Astrocyte of the spinal cord (primary cell): ENCODE measurements at regions not wholly inside any gene's neighbourhood (a gene's known extent, or its start where the extent isn't known, plus 50 kb on each side); places are given as distances from the start of the nearest gene placed in this dataset.

Source experiments
- DNase-seq: peaks from one replicate; pipeline ENCODE4 v3.0.0; 2011; ENCODE audit warnings: low read depth, low spot score
- H3K4me3 ChIP-seq: 2 replicates; pipeline ENCODE4 v1.5.1; 2011; ENCODE audit warnings: low read depth, mild to moderate bottlenecking, low read length, moderate library complexity
- in situ Hi-C: cut with HindIII; loops from 2 replicates; pipeline ENCODE4 v1.10.0; 2017; ENCODE audit warnings: low sequenced_read_pairs
- TF ChIP-seq, protein P1 (sequence below): IDR thresholded peaks from 2 replicates; pipeline ENCODE4 v1.5.1; 2012; ENCODE audit warnings: low read depth, mild to moderate bottlenecking, low read length, inconsistent platforms

DNA sequence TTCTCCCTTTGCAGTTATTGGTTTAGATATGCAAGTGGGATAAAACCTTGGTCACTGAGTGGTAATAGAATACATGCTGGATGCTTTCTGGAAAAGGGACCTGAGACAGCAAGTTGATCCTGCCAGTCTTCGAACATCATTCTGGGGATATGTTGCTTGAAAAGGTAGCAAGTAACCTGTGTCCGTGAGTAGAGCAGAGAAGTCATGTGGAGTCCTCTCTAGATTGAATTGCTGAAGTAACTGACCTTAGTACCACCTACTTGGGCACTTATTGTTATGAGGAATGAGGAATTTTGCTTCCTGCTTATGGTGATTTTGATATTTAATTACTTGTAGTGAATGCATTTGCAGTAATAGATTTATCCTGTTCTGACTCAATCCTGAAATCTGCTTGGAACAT, 367.3 kb upstream of the IMPG1 start:
- no peak overlapping the region for H3K4me3 ChIP-seq
- TF ChIP-seq, protein P1, sequence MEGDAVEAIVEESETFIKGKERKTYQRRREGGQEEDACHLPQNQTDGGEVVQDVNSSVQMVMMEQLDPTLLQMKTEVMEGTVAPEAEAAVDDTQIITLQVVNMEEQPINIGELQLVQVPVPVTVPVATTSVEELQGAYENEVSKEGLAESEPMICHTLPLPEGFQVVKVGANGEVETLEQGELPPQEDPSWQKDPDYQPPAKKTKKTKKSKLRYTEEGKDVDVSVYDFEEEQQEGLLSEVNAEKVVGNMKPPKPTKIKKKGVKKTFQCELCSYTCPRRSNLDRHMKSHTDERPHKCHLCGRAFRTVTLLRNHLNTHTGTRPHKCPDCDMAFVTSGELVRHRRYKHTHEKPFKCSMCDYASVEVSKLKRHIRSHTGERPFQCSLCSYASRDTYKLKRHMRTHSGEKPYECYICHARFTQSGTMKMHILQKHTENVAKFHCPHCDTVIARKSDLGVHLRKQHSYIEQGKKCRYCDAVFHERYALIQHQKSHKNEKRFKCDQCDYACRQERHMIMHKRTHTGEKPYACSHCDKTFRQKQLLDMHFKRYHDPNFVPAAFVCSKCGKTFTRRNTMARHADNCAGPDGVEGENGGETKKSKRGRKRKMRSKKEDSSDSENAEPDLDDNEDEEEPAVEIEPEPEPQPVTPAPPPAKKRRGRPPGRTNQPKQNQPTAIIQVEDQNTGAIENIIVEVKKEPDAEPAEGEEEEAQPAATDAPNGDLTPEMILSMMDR: no peak
- no peak for DNase-seq
- in situ Hi-C loops: no loop called here

DNA sequence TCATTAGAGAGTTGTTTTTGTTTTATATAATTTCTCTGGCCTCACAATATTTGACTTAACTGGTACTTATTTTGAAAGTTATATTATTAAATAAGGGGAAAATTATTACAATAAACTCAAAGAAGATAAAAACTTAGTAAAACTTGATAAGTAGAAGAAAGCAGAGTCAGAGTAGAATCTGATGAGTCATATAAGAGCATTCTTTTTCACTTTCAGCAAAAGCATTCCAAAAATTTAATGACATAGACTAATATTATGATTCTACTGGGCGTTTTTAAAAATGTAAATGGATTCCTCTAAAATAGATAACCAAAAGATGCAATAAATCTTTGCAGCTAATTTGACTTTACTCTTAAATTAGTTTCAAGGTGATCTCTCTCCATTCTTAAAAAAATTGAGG, 366.3 kb upstream of the IMPG1 start:
- TF ChIP-seq, protein P1: no peak
- DNase-seq: no peak
- in situ Hi-C loops: no loop called here
- H3K4me3 ChIP-seq: no peak overlapping the region

DNA sequence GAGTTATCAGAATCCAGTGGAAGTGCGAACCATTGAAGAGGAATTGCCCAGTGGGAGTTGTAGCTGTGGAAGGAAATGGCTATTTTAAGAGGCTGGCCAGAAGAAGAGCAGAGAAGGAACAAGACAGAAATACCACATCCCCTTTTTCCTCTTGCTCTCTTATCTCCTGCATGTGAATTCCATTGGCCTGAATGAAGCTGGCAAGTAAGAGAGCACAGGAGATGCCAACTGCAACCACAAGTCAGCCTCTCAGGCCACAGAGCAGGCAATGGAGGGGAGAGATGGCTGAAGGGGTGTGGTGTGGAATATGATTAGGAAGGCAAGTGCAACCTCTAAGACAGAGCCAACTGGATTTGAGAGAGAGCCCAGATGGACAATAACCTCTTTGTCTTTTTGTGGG, 362.7 kb upstream of the IMPG1 start:
- TF ChIP-seq, protein P1: no peak
- in situ Hi-C loops: no loop called here
- no peak overlapping the region for H3K4me3 ChIP-seq
- DNase-seq: no peak

DNA sequence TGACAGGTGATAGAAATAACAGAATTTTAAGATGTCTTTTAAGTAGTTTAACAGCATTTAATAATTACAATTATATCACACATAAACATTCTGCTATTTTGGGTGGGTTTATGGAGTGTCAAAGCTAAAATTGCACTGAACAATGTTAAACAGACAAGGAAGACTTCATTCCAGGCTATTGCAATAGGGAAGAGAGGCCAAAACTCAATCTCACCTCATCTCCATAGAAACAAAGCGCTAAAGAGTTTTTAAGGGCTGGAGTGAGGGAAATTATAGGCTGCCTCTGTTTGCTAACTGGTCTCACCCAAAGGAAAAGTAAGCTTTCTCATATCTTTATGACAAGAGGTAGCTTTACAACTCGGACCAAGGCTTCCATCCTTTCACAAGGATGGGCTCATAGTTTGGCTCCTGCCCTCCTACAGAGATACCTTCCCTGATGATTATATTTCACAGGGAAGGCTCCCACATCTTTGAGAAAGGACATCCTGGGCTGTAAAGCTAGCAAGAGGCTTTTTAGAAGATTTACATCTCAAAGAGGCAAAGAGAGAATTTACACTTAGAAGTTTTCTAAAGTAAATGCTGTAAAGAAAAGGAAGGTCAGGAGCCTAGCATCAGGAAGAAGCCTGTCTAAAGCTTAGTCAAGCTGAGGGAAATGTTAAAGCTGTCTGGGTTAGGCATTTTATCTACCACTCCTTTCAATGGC, 350.2 kb upstream of the IMPG1 start:
- TF ChIP-seq, protein P1: no peak
- in situ Hi-C loops: no loop called here
- no peak for DNase-seq
- no peak overlapping the region for H3K4me3 ChIP-seq

DNA sequence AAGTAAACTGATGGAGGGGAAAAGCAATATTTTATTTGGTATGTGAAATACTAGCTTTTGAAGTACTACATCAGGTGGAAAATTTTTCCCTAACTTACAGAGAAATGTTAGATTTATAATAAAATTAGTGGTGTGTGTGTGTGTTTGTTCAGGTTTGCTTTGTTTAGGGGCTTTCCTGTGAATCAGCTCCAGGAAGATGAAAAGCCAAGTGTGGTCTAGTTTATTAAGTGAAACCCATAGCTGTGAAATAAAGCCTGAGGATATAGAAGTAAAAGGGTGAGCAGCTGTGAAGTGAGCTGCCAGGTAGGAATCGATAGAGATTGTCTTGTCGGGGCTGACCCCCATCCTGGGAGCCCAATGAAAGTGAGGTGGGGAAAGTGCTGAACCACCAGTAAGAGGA, 347.6 kb upstream of the IMPG1 start:
- TF ChIP-seq, protein P1: no peak
- in situ Hi-C loops: no loop called here
- DNase-seq: no peak
- H3K4me3 ChIP-seq: no peak overlapping the region

DNA sequence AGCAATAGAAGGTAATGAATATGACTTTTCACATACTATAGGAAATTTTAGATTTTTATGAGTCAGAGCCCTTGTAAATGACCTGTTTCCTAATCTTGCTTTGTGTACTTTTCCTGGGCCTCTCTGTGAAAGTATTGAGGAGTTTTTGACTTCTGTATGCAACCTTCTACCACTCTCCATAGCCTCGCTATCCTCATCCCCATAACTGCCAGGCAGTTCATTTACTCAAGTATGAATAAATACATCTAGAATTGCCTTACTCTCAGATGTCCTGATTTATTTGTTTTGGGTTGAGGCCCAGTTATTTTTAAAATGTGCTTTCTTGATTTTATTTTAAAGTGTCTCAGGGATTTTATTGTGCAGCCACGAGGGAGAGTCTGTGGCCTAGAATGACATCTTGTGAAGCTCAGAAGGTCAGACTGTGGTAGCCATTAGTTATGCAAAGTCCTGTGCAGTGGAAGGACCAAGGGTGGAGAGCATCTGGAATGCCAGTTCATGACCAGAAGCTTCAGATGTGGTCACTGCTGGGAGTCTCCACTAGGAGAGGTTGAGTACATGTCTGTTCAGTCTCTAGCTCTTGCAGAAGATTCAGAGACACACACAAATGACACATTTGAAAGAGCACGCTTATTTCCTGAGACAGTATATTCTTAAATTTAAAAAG, 346.2 kb upstream of the IMPG1 start:
- in situ Hi-C loops: no loop called here

More for the DNA sequence above, 346.2 kb upstream of the IMPG1 start:
- no peak overlapping the region for H3K4me3 ChIP-seq
- TF ChIP-seq, protein P1: no peak
- peak; percentile 10 for DNase-seq
